Activated naive CD4-positive, alpha-beta T cell treated with Interleukin-2 at 50 U/mL for 16 hours (primary cell): ENCODE measurements at regions not wholly inside any gene's neighbourhood (a gene's known extent, or its start where the extent isn't known, plus 50 kb on each side); places are given as distances from the start of the nearest gene placed in this dataset.

Experiments used
- DNase-seq: peaks from one replicate; pipeline ENCODE4 v3.0.0-alpha.2; 2020

DNA sequence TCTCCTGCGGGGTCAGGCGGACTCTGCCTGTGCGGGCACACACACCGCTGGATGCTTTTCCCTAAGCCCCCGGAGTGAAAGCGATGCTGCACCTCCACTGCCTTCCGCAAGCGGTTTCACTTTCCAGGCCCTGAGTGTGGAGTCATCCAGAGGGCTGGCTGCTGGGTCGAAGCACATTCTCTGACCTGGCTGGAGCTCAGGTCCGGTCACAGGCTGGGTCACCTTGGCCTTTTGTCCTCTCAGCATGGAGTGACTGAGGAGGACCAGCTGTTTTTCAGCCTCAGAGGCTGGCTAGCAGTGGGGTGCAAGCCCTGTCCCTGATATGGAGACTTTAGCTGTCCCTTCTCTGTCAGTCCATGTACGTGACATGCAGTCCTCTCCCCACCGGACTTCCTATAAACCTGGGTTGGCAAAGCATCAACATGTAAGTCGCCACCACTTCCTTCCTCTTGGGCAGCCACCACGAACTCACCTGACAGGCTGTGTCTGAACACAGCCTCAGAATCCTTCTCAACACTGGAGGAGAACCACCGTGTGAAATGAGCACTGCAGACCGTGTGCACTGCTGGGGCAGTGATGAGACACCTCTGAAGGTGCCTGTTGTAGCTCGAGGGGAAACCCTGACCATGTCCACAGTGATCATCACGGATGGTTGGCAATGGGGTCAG is 51.3 kb downstream of the GADD45G start:
- DNase-seq: no peak

DNA sequence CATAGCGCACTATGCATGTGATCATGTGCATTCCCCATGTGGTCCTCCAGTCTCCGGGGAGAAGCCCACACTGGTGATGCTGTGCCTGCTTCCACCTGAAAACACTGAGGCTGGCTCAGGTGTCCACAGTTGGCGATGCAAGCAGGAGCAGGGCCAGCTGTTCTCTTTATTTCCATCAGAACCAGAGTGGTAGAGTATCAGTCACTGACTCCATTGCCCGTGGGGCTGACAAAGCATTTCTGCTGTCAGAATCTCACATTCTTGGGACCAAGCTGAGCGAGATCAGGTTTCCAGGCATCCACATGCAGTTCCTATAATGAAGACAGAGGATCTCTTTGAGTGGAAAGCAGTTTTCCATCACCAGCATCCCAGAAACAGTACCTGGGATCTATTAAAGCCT is 52.5 kb downstream of the GADD45G start:
- DNase-seq: no peak

DNA sequence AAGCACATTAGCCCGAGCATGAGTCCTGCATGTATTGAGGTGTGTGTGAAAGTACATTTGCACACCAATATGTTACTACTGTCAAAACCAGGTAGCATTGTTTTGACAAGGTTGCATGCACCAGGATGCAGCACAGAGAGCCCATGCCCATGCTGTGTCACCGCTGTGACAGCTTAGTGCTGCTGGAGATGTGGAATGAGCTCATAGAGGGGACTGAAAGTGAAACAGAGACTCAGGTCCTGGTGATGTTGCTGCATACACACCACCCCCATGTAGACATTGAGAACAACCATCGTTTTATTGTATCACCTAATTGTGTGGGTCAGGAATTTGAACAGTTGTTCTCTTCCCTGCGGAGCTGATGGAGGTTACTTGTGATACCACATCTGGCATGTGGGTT is 53.0 kb downstream of the GADD45G start:
- no peak for DNase-seq

DNA sequence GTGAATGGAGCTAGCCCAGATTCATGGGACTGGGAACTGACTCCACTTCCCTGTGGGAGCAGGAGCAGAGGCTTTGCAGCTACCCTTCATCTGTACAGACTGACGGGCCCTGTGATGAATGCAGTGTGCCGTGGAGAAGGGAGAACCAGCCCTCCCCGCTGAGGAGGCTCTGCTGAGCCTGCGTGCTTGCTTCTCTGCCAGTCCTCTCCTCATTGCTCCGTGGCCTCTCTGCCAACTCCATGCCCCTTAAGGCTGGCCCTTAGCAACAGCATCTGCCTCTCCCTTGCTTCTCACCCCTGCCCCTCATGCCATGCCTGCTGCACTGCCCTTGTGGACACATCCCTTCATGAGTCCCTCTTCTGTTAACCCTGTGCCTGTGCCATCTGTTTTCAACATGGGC is 53.6 kb downstream of the GADD45G start:
- DNase-seq: no peak

DNA sequence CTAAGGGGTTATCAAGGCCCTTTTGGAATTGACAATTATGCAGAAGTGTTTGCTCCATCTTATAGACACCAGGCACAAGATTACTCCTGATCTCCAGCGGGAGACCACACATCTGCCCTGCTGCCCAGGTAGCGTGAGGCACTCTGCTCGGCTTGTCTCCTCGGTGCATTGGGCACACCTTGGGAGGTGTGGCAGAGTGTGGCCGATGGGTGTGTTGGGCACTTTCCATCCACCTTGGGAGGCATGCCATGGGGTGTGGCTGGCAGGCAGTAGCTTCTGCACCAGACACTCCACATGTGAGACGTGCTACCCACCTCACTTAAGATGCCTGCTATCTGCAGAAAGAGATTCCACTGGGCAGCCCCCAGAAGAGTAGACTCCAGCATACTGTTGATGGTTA is 54.1 kb downstream of the GADD45G start:
- no peak for DNase-seq

DNA sequence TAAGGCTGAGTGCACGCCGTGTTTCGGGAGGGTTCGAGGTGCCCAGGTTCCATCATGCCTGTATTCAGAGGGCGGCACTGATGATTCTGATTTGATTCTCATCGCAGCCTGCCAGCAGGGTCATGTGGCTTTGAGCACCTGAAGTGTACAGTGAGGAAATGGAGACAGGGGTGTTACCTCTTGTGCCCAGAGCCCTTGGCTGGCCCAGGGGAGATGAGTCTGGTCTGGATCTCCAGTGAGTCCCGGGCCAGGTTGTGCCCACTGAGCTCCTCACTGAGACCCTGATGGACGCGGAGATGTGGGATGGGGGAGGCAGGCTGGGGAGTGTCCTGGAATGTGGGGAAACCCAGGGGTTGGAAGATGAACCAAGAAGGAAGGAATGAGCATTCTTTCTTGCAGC is 54.7 kb downstream of the GADD45G start:
- DNase-seq: no peak

DNA sequence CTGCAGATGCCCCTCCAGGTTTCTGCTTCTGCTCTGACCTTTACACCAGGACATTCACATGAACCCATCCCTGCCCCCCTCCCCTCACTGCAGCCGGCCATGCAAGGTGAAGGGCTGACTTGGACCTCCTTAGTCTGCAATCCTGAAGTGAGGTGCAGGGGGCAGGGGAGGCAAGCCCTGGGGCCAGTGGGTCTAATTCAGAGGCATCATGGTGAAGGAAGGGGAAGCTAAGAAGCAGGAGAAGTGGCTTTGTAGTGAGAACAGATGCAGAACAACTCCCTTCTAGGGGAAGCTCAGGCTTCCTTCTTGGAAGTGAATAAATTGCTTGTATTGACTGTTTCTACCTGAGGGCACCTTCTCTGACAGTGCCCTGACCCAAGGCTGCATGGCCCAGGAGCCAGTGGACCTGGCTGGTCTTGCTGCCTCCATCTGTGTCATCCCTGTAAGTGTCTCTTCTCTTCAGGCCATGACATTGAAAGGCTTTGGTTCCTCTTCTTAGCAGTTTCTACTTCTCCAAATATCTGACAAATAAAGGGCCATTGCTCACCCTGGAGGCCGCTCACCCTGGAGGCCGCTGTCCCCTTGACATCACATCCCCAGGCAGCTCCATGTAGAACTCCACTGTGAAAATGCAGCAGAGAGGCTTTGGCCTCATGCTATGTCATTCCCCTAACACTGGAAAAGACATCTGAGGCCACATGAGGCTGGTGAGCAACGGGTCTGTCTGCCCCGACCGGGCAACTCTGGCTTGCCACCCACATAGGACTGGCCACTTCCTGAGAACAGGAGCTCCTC is 55.3 kb downstream of the GADD45G start:
- DNase-seq: no peak

DNA sequence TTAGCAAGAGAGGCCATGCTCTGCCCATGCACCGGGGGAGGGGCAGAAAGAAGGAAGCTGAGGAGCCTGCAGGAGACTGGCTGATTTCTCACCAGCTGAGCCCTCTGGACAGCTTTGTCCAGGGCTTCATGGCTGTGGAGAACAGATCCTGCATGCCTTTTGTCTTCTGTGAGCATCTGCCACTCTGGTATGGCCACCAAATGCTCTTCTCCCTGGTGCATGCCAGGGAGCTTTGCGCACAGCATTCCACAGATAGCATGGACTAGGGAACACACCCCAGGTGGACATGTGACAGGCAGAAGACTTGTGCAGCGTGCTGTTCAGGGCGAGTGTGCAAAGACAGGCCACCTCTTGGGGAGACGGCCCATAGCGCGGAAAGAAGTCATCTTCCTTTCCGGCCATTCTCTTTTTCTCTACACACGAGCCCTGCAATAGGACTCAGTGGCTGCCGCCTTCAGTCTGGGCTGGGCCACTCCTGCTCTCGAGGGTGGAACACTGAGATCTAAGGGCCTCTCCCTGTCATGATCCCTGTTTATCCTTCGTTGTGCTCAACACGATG is 56.7 kb downstream of the GADD45G start:
- DNase-seq: no peak

DNA sequence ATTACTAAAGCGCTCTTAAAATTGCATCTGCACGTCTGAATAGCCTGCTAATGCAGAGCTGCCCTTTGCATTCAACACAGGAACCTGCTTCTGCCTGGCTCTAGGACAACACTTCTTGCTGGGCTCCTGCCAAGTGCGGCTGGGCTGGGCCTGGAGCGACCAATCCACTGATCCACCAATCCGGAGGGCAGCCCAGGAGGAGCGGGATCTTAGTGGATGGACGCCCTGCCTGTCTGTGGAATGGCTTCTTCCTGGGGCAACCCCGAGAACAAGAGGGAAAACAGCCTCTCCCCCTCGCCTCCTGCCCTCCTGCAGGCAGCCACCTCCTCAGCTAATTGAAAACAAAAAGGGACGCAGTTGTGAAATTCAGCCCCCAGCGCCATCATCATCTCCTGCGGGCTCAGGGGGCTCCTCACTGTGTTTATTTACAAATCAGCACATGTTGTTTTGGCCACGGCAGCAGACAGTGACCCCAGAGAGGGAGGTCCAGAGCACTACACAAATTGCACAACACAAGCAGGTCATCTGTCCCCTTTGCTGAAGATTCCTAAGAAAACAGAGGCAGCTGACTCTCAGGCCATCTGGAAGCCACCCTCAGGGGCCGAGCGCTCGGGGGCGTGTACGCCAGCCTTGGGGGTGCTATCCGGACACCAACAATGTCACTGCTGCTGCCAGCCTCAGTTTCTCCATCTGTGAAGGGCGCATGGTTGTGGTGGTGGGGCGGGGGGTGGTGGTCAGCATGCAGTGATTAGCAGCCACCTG is 57.3 kb downstream of the GADD45G start:
- no peak for DNase-seq

DNA sequence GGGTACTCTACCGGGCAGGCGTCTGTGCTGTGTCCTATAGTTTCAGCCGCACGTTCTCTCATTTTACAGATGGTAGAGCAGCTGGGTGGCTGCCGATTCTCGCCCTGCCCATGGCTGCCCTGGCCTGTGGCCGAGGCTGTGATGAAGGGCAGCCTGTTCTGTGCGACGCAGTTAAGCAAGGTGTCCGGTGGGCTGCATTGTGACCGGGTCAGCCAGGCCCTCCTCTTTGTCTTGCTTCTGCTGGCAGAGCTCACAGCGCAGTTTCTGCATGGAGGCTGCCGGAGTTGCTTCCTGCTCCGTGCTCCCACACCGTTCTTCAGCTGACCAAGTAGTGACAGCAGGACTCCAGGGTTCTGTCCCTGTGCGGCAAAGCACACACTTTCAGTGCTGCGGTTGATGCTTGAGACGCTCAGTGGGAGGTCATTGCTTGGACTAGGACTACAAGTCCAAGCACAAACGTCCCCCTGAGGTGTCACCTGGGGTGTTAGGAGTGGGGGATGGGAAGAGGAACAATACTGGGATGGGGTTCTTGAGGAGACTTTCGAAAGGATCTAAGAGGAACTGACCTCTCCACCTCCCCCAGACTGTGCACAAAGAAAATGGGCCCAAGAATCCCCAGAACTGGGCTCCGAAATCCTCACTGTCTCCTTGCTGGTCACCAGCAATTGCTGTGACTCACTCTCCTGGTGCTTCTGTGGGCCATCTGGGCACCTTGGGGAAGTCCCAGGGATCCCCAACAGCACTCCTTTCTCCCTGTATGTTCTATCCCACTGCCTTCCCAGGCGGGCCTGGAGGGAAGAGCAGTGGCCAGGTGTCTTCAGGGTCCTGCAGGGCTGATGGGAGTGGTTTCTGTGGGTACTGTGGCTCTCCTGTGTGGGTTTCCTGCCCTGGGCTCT is 58.2 kb downstream of the GADD45G start:
- no peak for DNase-seq

DNA sequence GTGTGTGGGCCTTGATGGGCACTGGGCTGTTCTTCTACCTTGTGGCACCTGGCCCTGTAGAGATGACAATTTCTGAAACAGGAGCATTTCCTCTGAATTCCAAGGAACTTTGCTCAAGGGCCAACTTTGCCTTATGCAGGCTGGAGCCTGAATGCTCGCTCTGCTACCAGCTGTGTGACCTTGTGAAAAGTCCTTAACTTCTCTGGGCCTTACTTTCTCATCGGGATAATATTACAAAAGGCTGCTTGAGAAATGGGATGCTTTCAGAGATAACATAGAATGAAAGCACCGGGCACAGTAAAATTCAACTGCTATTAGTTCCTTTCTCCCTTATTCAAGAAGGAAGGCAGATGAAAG is 58.8 kb downstream of the GADD45G start:
- DNase-seq: no peak

DNA sequence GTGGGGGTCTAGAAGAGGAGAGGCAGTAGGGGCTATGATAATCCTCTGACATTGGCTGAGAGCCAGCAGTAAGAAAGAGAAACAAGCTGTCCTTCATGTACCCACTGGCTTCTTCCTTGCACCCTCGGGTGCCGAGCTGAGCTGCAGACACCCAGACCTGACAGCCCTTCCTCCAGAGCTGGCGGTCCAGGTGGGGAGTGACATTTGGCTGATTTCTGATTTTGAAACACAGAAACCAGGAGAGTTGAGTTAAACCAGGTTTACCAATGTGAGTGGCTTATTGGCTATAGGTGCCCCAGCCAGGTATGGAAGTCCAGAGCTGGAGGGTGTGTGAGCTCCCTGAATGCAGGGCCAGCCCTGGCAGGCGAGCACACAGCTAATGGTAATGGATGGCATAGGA is 59.2 kb downstream of the GADD45G start:
- DNase-seq: no peak

DNA sequence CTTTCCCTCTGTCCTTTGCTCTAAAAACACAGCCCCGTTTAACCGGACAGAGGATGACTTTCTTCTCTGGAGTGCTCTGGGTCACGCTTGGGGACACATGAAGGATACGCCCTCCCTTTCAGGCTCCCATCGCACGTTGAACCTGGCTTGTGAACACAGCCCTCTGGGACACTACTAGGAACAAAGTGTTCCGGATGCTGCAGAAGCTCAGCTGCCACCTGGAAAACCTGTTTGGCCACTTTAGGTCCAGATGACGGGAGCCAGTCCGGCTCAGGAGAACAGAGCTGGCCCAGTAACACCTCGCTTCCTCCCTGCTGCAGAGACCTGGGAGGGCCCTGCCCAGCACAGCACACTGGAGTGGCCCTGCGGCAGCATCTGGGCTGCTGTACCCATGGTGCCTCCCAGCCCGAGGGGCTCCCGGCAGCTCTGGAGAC is 60.1 kb downstream of the GADD45G start:
- no peak for DNase-seq

DNA sequence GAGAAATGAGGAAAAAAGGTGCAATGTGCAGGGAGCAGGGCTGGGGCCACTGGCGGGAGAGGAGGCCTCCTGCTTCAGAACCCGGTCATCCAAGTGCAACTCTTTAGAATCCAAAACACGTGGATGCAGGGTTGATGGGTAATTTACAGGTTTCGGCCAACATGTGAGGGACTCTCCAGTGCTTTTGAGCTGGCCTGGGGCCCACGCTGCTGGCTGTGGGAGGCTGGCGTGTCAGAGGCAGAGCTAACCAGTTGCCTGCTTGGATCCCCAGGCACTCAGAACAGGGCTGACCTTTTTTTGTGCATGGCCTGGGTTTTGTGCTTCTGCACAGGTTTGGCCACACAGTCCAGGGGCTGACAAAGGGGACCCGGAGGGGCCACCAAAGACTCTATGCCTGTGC is 61.6 kb downstream of the GADD45G start:
- DNase-seq: no peak

DNA sequence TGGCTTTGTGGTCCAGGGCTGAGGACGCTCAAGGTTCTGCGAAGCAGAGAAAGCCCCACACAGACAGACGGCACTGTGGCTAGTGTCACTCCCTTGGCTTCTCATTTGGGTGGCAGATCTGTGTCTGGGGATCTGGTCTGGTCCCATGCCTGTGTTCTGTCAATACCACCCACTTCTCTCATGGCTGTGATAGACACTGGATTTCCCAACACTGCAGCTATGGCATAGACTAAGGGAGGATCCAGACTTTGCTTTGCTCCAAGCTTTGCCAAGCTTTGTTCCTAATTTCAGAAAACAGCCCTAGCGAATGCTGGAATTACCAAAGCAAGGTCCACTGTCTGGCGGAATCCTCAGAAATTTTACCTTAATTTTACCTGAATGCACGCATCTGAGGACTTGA is 62.1 kb downstream of the GADD45G start:
- DNase-seq: no peak

DNA sequence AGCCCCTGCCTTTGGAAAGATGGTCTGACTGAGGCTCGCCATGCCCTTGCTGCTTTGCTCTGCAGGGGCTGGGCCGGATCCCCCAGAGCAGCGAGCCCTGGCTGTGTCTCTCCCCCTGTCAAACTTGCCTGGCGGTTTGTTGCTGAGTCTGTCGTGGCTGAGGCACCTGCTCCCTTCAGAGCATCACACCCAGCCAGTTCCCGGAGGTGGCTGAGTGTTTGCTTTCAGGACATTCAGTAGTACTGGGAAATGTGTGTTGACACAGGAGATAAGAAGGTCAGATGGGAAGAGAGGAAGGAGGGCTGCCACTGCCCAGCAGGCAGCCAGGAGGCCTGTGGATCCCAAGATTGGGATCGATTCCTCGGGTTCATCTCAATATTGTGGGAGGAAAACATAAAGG is 62.9 kb downstream of the GADD45G start:
- DNase-seq: no peak

DNA sequence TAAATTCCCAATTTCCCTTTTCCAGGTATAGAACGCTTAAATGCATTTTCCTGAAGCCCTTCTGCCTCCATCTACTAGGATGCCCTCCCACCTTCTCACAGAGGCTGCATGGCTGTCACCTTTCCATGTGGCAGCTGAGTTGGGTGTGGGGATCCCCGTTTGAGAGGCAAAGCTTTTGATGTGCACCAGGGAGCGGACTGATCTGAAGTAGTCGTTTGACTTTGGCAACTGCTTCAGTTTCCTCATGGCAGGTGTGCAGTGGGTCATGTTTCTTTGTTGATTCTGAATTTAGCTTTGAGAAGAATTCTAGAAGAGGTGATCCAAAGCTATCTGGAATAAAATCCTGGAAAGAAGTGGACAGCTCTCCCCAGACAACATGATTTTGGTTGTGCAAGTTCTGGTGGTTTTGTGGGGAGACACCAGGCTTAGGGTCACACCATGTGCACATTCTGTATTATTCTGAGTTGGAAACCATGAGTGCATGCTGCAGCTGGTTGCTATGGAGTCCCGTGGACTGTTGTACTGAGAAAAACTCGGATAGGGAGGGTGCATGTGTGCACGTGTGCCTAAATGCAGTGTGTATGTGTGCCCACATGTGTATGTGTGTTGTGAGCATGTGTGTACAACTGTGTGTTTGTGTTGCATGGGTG is 63.5 kb downstream of the GADD45G start:
- DNase-seq: no peak

DNA sequence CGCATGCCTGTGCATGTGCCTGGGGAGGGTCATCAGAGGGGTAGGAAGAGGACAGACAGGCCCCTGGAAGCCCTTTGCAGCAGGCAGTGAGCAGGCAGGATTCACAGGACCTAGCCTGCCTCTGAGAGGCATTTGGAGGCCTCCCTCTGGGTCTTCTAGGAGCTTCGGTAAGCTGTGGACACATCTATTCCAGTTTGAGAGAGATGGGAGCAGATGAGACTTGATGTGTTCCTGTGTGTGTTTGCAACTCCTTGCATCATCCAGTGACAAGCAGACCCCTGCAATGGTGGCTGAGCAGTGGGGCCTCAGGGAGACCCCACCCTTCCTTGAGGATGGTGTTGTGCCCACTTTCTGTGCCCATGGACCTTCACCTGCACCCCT is 64.0 kb downstream of the GADD45G start:
- DNase-seq: no peak

DNA sequence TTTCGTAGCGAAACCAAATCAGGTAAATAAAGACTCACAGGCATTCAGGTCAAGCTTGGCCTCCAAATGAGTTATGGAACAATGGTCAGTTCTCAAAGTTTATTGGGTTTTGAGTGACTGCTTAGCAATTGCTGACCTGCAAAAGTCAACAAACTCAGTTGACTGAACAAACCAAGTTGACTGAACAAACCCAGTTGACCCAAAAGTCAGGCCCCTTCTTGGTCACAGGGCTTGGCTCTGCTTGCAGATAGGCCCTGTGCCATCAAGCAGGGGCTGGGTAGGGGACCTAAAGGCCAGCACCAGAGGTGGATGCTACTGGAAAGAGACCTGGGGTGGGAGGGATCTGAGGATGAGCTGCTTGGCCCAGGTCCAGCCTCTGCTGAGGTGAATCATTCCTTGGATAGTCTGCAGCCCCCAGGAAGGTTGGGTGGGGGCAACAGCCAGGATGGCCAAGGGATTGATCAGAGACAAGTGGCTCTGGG is 64.6 kb downstream of the GADD45G start:
- no peak for DNase-seq

DNA sequence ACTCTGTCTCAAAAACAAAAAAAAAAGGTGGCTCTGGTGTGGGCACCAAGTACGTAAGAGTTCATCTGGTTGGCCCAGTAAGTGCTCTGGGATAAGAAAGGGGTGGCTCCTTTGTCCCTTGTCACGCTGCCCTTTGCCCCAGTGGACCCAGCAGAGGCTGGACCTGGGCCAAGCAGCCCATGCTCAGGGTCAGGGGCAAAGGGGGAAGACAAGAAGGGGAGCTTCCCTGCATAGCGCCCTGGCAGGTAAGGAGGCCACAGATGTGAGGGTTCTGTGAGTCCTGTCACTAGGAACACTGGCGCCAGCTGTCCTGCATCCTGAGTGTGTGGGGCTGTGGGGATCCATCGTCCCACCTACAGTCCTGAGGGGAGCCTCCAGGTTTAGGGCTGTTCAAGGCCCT is 65.3 kb downstream of the GADD45G start:
- no peak for DNase-seq

DNA sequence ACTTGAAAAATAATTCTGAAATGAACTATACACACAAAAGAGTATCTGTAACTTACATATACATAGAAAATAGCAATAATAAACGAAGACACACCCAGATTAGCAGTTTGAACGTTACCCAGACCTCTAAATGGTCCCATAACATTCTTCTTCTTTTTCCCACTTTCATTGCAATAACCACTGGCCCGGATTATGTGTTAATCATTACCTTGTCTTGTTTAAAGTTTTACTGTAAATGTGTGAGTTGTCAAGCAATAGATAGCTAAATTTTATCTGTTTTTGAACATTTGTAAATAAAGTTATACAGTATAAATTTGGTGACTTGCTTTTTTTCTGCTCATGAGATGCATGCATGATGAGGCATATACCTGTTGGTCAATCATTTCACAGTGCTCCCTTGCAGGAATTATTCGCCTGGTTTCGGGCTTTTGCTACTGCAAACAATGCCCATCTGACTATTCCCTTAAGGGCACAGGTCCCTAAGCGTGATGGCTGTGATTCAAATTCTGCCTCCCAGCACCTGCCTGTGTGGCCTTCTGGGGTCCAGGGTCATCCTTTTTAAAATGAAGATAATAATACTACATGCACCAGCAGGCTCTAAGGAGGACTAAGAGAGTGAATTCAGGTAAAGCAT is 66.1 kb downstream of the GADD45G start:
- DNase-seq: no peak

DNA sequence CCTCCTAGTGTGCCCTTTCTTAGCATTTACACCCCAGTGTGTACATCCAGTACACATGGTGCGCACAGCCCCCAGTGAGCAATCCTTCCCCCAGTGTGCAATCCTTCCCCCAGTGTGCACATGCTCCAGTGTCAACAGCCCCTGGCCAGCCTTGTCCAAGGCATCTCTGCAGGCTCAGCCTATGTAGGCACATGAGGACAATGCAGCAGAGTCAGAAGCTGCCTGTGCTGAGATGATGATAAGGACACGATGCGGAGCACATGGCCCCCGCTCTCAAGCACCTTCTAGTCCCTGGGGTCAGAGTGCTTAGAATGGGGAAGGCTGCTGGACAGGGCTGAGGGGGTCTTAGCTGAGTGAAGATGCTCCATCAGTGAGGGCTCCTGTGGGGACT is 69.8 kb downstream of the GADD45G start:
- DNase-seq: no peak
